Body of pancreas (tissue), 4 donors: ENCODE measurements at regions not wholly inside any gene's neighbourhood (a gene's known extent, or its start where the extent isn't known, plus 50 kb on each side); places are given as distances from the start of the nearest gene placed in this dataset.

Experiments
- POLR2A ChIP-seq, 3 donors: fragments of 450-650 bp; IDR thresholded peaks; one replicate each; pipeline ENCODE4 v1.6.1; 2016; ENCODE audit warnings: antibody characterized with exemption in 3 of 3, mild to moderate bottlenecking in 2 of 3
- TF ChIP-seq, protein P1 (sequence below), 7 experiments: fragments of 450-650 bp in 4 of 7; fragments of 200-600 bp in 3 of 7; sonication (generic) in 3 of 7; IDR thresholded peaks; one replicate each; pipeline ENCODE4 v1.5.1; 2016 to 2019; ENCODE audit warnings: antibody characterized with exemption in 7 of 7

DNA sequence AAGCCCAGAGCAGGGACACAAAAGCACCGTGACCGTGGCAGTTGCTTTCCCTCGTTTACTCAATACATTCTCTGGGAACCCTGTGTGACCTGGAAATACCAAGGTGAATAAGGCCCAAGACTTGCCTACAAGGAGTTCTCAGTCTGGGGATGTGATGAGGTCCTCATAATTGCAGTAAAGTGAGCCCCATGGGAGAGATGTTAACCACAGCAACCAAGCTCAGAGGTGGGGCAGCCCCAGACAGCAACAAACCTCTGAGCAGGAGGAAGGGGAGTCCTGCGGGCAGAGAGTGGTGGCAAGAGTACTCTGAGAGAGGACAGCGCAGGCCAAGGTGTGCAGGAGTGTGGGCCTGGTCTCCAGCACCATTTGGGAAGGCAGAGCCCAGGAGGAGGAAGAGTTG lies 91.6 kb downstream of the TTC32 start:
- no peak for TF ChIP-seq POLR2A (IDR thresholded peaks at IDR 0.05)
- TF ChIP-seq, protein P1, sequence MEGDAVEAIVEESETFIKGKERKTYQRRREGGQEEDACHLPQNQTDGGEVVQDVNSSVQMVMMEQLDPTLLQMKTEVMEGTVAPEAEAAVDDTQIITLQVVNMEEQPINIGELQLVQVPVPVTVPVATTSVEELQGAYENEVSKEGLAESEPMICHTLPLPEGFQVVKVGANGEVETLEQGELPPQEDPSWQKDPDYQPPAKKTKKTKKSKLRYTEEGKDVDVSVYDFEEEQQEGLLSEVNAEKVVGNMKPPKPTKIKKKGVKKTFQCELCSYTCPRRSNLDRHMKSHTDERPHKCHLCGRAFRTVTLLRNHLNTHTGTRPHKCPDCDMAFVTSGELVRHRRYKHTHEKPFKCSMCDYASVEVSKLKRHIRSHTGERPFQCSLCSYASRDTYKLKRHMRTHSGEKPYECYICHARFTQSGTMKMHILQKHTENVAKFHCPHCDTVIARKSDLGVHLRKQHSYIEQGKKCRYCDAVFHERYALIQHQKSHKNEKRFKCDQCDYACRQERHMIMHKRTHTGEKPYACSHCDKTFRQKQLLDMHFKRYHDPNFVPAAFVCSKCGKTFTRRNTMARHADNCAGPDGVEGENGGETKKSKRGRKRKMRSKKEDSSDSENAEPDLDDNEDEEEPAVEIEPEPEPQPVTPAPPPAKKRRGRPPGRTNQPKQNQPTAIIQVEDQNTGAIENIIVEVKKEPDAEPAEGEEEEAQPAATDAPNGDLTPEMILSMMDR (IDR thresholded peaks at IDR 0.05), result no peak
